CD4-positive, alpha-beta T cell treated with Interferon gamma for 1 hour (primary cell): ENCODE measurements at regions not wholly inside any gene's neighbourhood (a gene's known extent, or its start where the extent isn't known, plus 50 kb on each side); places are given as distances from the start of the nearest gene placed in this dataset.

Experiments
- DNase-seq: peaks from one replicate; pipeline ENCODE4 v3.0.0-alpha.2; 2020

GRCh38 chr11:134466156-134466555 is 54.1 kb upstream of the B3GAT1 start:
- no peak for DNase-seq

GRCh38 chr11:134464981-134465730 is 53.1 kb upstream of the B3GAT1 start:
- DNase-seq = no peak

- DNase-seq = no peak
Observed at GRCh38 chr11:134464196-134464595, 52.2 kb upstream of the B3GAT1 start.

- no peak for DNase-seq
Observed at GRCh38 chr11:134463716-134464115, 51.7 kb upstream of the B3GAT1 start.
